ENCODE measurements at regions not wholly inside any gene's neighbourhood (a gene's known extent, or its start where the extent isn't known, plus 50 kb on each side); places are given as distances from the start of the nearest gene placed in this dataset.

GRCh38 chr2:116585669-116586327 is 1228.7 kb upstream of the DDX18 start:
- no peak overlapping the region for H3K27ac ChIP-seq (ENCODE audit: low read depth in 2 of 2, low read length in 2 of 2)
- no peak for FAIRE-seq
- no peak overlapping the region for H3K9ac ChIP-seq (ENCODE audit: low read length in 3 of 3)
- H3K36me3 ChIP-seq (ENCODE audit: control insufficient read depth in 2 of 3, insufficient read depth in 3 of 3, low read length in 3 of 3): no peaks in the 10 kb centered on the region
- no peak for TF ChIP-seq CTCF (IDR thresholded peaks at IDR 0.05; ENCODE audit: borderline replicate concordance, extremely low read depth, insufficient read depth)
- no peaks in the 10 kb centered on the region for H3K27me3 ChIP-seq (ENCODE audit: control insufficient read depth, insufficient read depth, low read length)
- H3K9me3 ChIP-seq (ENCODE audit: control insufficient read depth in 2 of 3, insufficient read depth in 1 of 3, low read length in 3 of 3): no peaks in the 10 kb centered on the region
- H3K4me3 ChIP-seq (ENCODE audit: low read length in 3 of 3): no peak overlapping the region
- intact Hi-C loops (cut with DNase I): no loop called here
- no peak for DNase-seq
- no peaks in the 10 kb centered on the region for H3K4me1 ChIP-seq (ENCODE audit: control insufficient read depth in 2 of 3, insufficient read depth in 2 of 3, low read depth in 1 of 3, low read length in 3 of 3)

DNA sequence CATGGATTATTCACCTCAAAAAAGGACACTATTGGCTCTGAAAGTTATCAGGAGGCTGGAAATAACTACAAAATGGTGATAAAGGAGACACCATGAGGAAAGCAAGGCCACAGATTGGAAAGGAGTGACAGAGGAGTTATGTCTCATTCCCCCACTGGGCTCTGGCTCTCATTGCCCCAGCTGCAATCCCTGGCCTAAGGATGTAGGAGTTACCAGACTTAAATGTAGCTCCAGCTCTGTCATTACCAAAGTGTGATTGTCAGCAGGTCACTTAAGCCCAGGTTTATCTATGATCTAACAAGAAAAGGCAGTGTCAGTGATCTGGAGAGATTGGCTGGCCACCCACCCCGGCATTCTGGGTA is 1228.2 kb upstream of the DDX18 start:
- no peak overlapping the region for H3K27ac ChIP-seq (ENCODE audit: low read depth in 2 of 2, low read length in 2 of 2)
- no peak for FAIRE-seq
- H3K36me3 ChIP-seq (ENCODE audit: control insufficient read depth in 2 of 3, insufficient read depth in 3 of 3, low read length in 3 of 3): no peaks in the 10 kb centered on the region
- no peaks in the 10 kb centered on the region for H3K27me3 ChIP-seq (ENCODE audit: control insufficient read depth, insufficient read depth, low read length)
- no peak overlapping the region for H3K9ac ChIP-seq (ENCODE audit: low read length in 3 of 3)
- no peaks in the 10 kb centered on the region for H3K4me1 ChIP-seq (ENCODE audit: control insufficient read depth in 2 of 3, insufficient read depth in 2 of 3, low read depth in 1 of 3, low read length in 3 of 3)
- intact Hi-C loops (cut with DNase I): no loop called here
- H3K4me3 ChIP-seq (ENCODE audit: low read length in 3 of 3): no peak overlapping the region
- DNase-seq: no peak
- H3K9me3 ChIP-seq (ENCODE audit: control insufficient read depth in 2 of 3, insufficient read depth in 1 of 3, low read length in 3 of 3): no peaks in the 10 kb centered on the region
- TF ChIP-seq CTCF (IDR thresholded peaks at IDR 0.05; ENCODE audit: borderline replicate concordance, extremely low read depth, insufficient read depth): no peak

All from kidney (tissue), 13 donors.